ENCODE measurements at regions not wholly inside any gene's neighbourhood (a gene's known extent, or its start where the extent isn't known, plus 50 kb on each side); places are given as distances from the start of the nearest gene placed in this dataset.

GRCh38 chr2:62379566-62379965 lies 126.4 kb downstream of the TMEM17 start:
- no peak for ATAC-seq
- Mint-ChIP-seq H3K4me1 (no peaks in the 10 kb centered on the region), H3K27me3 (peaks cover 5% of the 10 kb centered on the region), H3K36me3 (ENCODE audit: low read depth) (peaks cover 2% of the 10 kb centered on the region), H3K27ac (no peak overlapping the region), H3K4me3 (no peak overlapping the region)
- no peak for DNase-seq
- no peaks in the 10 kb centered on the region for H3K9me3 ChIP-seq (ENCODE audit: control insufficient read depth, low read length, poor library complexity, severe bottlenecking)

- no peak overlapping the region for H3K27ac Mint-ChIP-seq
- no peaks in the 10 kb centered on the region for H3K27me3 Mint-ChIP-seq
- H3K4me1 Mint-ChIP-seq, result no peaks in the 10 kb centered on the region
- H3K4me3 Mint-ChIP-seq, result no peak overlapping the region
- H3K9me3 ChIP-seq (ENCODE audit: control insufficient read depth, low read length, poor library complexity, severe bottlenecking), result no peaks in the 10 kb centered on the region
- DNase-seq (no peak), ATAC-seq (no peak)
- no peaks in the 10 kb centered on the region for H3K36me3 Mint-ChIP-seq (ENCODE audit: low read depth)
Measured at GRCh38 chr2:62375113-62375420, 130.9 kb downstream of the TMEM17 start.

GRCh38 chr2:62374301-62375112 lies 131.5 kb downstream of the TMEM17 start:
- Mint-ChIP-seq H3K27me3 (no peaks in the 10 kb centered on the region), H3K4me1 (no peaks in the 10 kb centered on the region), H3K36me3 (ENCODE audit: low read depth) (no peaks in the 10 kb centered on the region), H3K4me3 (peak overlapping the region; percentile 5), H3K27ac (no peak overlapping the region)
- no peak for DNase-seq
- no peak for ATAC-seq
- no peaks in the 10 kb centered on the region for H3K9me3 ChIP-seq (ENCODE audit: control insufficient read depth, low read length, poor library complexity, severe bottlenecking)

GRCh38 chr2:62372824-62373223 lies 133.2 kb downstream of the TMEM17 start:
- H3K27me3 Mint-ChIP-seq, result no peaks in the 10 kb centered on the region
- H3K27ac Mint-ChIP-seq, result no peak overlapping the region
- DNase-seq (no peak), ATAC-seq (no peak)
- no peaks in the 10 kb centered on the region for H3K9me3 ChIP-seq (ENCODE audit: control insufficient read depth, low read length, poor library complexity, severe bottlenecking)
- no peaks in the 10 kb centered on the region for H3K36me3 Mint-ChIP-seq (ENCODE audit: low read depth)
- no peak overlapping the region for H3K4me3 Mint-ChIP-seq
- no peaks in the 10 kb centered on the region for H3K4me1 Mint-ChIP-seq

GRCh38 chr2:62370321-62371250 lies 135.4 kb downstream of the TMEM17 start:
- H3K36me3 Mint-ChIP-seq (ENCODE audit: low read depth), result no peaks in the 10 kb centered on the region
- H3K27me3 Mint-ChIP-seq, result peaks cover 7% of the 10 kb centered on the region
- ATAC-seq (no peak), DNase-seq (no peak)
- no peak overlapping the region for H3K27ac Mint-ChIP-seq
- no peak overlapping the region for H3K4me3 Mint-ChIP-seq
- no peaks in the 10 kb centered on the region for H3K4me1 Mint-ChIP-seq
- no peaks in the 10 kb centered on the region for H3K9me3 ChIP-seq (ENCODE audit: control insufficient read depth, low read length, poor library complexity, severe bottlenecking)

- ATAC-seq (no peak), DNase-seq (no peak)
- no peak overlapping the region for H3K27ac Mint-ChIP-seq
- H3K36me3 Mint-ChIP-seq (ENCODE audit: low read depth), result no peaks in the 10 kb centered on the region
- H3K4me3 Mint-ChIP-seq, result no peak overlapping the region
- peaks cover 7% of the 10 kb centered on the region for H3K27me3 Mint-ChIP-seq
- H3K4me1 Mint-ChIP-seq, result no peaks in the 10 kb centered on the region
- H3K9me3 ChIP-seq (ENCODE audit: control insufficient read depth, low read length, poor library complexity, severe bottlenecking), result no peaks in the 10 kb centered on the region
Measured at GRCh38 chr2:62369541-62370202, 136.3 kb downstream of the TMEM17 start.

- no peaks in the 10 kb centered on the region for H3K4me1 Mint-ChIP-seq
- no peaks in the 10 kb centered on the region for H3K36me3 Mint-ChIP-seq (ENCODE audit: low read depth)
- no peak for DNase-seq
- H3K27me3 Mint-ChIP-seq, result peaks cover 7% of the 10 kb centered on the region
- no peak overlapping the region for H3K27ac Mint-ChIP-seq
- no peaks in the 10 kb centered on the region for H3K9me3 ChIP-seq (ENCODE audit: control insufficient read depth, low read length, poor library complexity, severe bottlenecking)
- ATAC-seq, result no peak
- no peak overlapping the region for H3K4me3 Mint-ChIP-seq
Measured at GRCh38 chr2:62364791-62365528, 141.0 kb downstream of the TMEM17 start.

- Mint-ChIP-seq H3K36me3 (ENCODE audit: low read depth) (no peaks in the 10 kb centered on the region), H3K27me3 (peaks cover 7% of the 10 kb centered on the region)
Measured at GRCh38 chr2:62363166-62363565, 142.8 kb downstream of the TMEM17 start.

GRCh38 chr2:62362561-62362960 lies 143.4 kb downstream of the TMEM17 start:
- Mint-ChIP-seq H3K4me1 (peaks cover 2% of the 10 kb centered on the region), H3K4me3 (no peak overlapping the region), H3K27ac (no peak overlapping the region), H3K36me3 (ENCODE audit: low read depth) (no peaks in the 10 kb centered on the region), H3K27me3 (peaks cover 5% of the 10 kb centered on the region)
- no peaks in the 10 kb centered on the region for H3K9me3 ChIP-seq (ENCODE audit: control insufficient read depth, low read length, poor library complexity, severe bottlenecking)
- no peak for ATAC-seq
- no peak for DNase-seq

More at GRCh38 chr2:62363166-62363565, 142.8 kb downstream of the TMEM17 start:
- H3K9me3 ChIP-seq (ENCODE audit: control insufficient read depth, low read length, poor library complexity, severe bottlenecking), result no peaks in the 10 kb centered on the region
- Mint-ChIP-seq H3K27ac (no peak overlapping the region), H3K4me3 (no peak overlapping the region), H3K4me1 (peaks cover 2% of the 10 kb centered on the region)
- ATAC-seq, result no peak
- DNase-seq, result no peak

GRCh38 chr2:62361964-62362363 lies 144.0 kb downstream of the TMEM17 start:
- no peaks in the 10 kb centered on the region for H3K36me3 Mint-ChIP-seq (ENCODE audit: low read depth)
- H3K4me1 Mint-ChIP-seq, result peaks cover 2% of the 10 kb centered on the region
- H3K27ac Mint-ChIP-seq, result no peak overlapping the region
- no peak for ATAC-seq
- DNase-seq, result no peak
- H3K9me3 ChIP-seq (ENCODE audit: control insufficient read depth, low read length, poor library complexity, severe bottlenecking), result no peaks in the 10 kb centered on the region
- H3K4me3 Mint-ChIP-seq, result no peak overlapping the region
- no peaks in the 10 kb centered on the region for H3K27me3 Mint-ChIP-seq

- ATAC-seq (no peak), DNase-seq (no peak)
- Mint-ChIP-seq H3K27ac (no peak overlapping the region), H3K36me3 (ENCODE audit: low read depth) (no peaks in the 10 kb centered on the region), H3K4me1 (peaks cover 2% of the 10 kb centered on the region), H3K27me3 (no peaks in the 10 kb centered on the region), H3K4me3 (no peak overlapping the region)
- no peaks in the 10 kb centered on the region for H3K9me3 ChIP-seq (ENCODE audit: control insufficient read depth, low read length, poor library complexity, severe bottlenecking)
Measured at GRCh38 chr2:62354771-62355561, 151.0 kb downstream of the TMEM17 start.

- no peaks in the 10 kb centered on the region for H3K36me3 Mint-ChIP-seq (ENCODE audit: low read depth)
- no peak overlapping the region for H3K4me3 Mint-ChIP-seq
- H3K4me1 Mint-ChIP-seq, result no peaks in the 10 kb centered on the region
- ATAC-seq (no peak), DNase-seq (no peak)
- no peaks in the 10 kb centered on the region for H3K27me3 Mint-ChIP-seq
- no peaks in the 10 kb centered on the region for H3K9me3 ChIP-seq (ENCODE audit: control insufficient read depth, low read length, poor library complexity, severe bottlenecking)
- no peak overlapping the region for H3K27ac Mint-ChIP-seq
Measured at GRCh38 chr2:62352031-62352430, 154.0 kb downstream of the TMEM17 start.
